OCI-M2 (cell line): ENCODE measurements at regions not wholly inside any gene's neighbourhood (a gene's known extent, or its start where the extent isn't known, plus 50 kb on each side); places are given as distances from the start of the nearest gene placed in this dataset.
"Not testable (repeated sequence)": the region's sequence is repeated elsewhere in the genome, so short reads cannot be mapped to it uniquely, and the experiment has no call there.

Source experiments
- DNase-seq: peaks from one replicate; lab custom pipeline; 2025; ENCODE audit not compliant: unreplicated experiment; lab: John Stamatoyannopoulos, UW

- DNase-seq = not testable (repeated sequence)
These were observed 1368.7 kb downstream of the CDH12 start for GRCh38 chr5:21484498-21484889.

DNA sequence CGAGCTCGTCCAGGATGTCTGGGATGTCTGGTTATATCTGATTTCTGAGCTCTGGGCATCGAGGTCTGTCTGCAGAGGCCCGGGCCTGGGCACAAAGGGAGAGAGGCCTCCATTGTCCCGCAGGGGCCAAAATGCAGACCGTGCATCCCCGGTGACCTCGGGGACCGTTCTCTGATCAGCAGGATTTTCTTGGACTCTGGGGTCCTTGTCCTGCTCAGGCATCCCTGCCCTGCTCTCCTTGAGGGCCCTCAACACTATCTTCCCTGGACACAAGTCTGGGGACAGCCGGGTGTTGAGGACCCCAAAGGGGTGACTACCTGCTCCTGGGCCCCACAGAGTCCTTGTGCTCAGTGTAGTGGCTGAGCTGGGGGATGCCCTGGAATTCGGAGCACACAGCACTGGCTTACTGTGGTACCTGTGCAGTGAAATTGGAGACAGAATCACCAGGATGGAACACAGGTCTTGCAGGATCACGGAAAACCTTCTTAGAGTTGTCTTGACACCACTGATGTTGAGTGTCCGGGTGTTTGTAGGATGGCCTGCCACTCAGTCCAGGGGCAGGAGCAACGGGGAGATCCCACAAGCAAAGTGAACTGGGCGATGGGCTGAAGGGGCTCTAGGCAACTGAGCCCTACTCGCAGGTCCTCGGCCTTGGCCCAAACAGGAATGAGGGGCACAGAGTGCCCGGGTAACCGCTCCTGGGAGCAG, 1369.2 kb downstream of the CDH12 start:
- not testable (repeated sequence) for DNase-seq

- not testable (repeated sequence) for DNase-seq
These were observed 1370.0 kb downstream of the CDH12 start for GRCh38 chr5:21482983-21483650.

DNA sequence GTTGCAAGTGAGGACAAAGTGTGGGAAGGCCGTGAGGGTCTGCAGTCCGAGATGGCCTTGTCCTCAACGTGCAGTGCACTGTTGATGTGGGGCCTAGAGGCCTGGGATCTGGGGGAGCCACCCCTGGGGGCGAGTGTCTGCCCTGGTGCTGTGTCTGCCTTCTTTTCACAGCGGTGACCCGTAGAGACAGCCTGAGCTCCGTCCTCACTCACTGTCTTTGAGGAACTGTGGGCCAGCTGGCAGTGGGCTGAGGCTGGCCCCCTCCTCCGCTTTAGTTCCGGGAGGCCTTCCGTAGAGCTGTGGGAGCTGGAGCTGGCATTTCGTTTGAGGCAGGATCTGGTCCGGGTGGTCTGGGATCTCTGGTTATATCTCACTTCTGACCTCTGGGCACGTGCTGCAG, 1370.6 kb downstream of the CDH12 start:
- DNase-seq = not testable (repeated sequence)

- not testable (repeated sequence) for DNase-seq
These were observed 1371.5 kb downstream of the CDH12 start for GRCh38 chr5:21481320-21482270.

GRCh38 chr5:21480054-21480453, 1373.1 kb downstream of the CDH12 start:
- not testable (repeated sequence) for DNase-seq

DNA sequence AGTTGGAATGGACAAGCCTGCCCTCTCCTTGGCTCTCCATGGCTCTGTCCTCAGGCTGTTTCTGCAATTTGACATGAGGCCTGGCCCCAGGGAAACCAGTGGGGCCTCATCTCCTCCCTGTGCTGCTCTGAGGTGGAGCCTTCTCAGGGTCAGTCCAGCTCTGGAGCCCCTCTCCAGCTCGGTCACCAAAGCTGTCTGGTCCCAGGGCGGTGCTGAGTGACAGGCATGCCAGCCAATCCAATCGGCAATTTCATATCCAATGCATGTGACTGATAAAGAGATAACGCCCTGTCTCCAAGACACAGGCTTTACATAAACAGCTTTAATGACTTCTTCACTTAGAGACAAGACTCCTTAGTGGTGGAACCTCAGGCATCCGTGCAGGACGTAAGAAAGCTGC, 1379.2 kb downstream of the CDH12 start:
- DNase-seq = not testable (repeated sequence)

GRCh38 chr5:21473436-21473835, 1379.7 kb downstream of the CDH12 start:
- not testable (repeated sequence) for DNase-seq

- not testable (repeated sequence) for DNase-seq
These were observed 1381.5 kb downstream of the CDH12 start for GRCh38 chr5:21471691-21472090.

DNA sequence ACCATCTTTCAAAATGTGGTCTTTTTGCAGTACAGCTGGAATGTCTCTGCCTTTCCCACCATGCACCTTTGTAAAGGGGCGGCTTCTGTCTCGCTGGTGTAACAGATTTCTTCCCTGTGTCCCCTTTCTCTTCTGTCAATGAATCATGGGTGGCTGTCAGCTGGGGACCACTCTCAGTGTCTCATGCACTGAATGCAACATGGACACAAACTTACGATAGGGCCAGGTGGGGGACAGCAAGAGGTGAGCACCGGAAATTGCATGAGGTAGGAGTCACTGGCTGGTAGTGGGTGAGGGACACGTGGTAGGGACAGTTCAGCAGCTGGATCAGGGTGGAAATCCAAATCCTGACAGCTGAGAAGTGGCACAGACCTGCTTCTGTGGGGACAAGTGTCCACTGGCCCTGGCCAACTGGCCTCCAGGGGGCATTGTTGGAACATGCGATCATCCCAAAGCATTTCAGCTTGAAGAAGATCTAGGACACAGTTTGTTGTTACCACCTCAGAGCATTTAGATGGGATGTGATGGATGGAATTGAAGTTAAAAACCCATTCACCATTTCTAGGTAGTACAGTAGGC, 1383.5 kb downstream of the CDH12 start:
- not testable (repeated sequence) for DNase-seq

- DNase-seq = not testable (repeated sequence)
These were observed 1385.6 kb downstream of the CDH12 start for GRCh38 chr5:21467544-21467943.

DNA sequence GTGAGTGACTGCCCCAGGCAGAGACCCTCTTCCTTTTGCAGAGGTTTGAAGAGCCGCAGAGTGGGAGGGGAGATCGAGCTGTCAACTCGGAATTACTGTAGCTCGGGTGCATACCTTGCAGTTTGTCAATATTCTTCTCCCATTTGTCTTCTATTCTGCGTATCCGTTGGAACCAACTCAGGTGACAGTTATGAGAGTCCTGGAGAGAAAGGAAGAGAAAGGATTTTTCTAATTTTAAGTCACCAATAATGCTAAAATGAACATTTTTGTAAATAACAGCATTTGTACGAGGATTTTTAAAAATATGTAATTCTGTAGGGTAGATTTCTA, 1393.4 kb downstream of the CDH12 start:
- DNase-seq = not testable (repeated sequence)

DNA sequence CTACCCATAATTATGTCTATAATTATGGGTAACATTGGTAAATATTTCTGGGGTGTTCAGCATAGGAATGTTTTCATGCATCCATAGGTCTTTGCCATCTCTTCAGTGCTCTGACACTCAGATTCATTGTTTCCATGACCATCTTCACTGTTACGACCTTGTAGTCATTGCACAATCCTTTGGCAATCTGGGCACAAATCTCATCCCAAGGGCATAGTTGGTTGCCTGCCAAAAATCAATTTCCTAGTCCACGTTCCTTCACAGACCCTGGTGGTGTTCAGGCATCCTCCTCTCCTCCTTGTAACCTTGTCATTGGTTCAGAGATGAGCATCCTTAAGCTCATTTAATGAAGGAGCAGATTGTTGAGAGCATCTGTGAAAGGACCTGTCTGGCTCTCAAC, 1400.7 kb downstream of the CDH12 start:
- no peak for DNase-seq

DNA sequence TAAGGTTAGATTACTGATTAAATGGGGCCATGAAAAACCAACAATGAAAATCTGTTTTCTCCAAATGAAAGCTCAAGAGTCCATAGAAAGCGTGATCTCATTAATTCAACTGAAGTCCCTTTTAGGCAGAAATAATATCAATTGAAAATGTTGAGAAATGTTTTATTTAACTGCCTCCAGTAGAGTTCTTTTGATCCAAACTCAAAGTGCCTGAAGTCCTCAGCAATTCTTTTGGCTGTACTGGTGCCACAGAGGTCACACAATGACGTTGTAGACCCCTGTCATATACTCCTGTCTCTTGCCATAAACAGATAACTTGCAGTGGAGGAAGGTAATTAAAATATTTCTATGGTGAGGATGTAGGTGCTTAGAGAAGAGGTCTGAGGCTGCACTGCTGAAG, 1420.5 kb downstream of the CDH12 start:
- no peak for DNase-seq

- no peak for DNase-seq
These were observed 1428.2 kb downstream of the CDH12 start for GRCh38 chr5:21424907-21425306.

GRCh38 chr5:21419383-21419782, 1431.4 kb upstream of the CDH18 start:
- no peak for DNase-seq

DNA sequence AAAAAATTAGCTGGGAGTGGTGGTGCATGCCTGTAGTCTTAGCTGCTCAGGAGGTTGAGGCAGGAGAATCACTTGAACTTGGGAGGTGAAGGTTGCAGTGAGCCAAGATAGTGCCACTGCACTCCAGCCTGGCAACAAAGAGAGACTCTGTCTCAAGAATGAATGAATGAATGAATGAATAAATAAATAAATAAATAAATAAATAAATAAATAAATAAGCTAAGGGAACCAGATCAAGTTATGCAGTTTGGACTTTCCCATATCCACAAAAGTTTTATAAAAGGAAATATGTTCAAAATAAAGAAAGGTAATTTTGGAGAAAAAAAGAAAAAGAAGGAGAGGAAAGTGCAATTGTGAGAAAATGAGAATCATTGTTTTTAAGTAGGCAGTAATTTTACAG, 1414.1 kb upstream of the CDH18 start:
- not testable (repeated sequence) for DNase-seq

DNA sequence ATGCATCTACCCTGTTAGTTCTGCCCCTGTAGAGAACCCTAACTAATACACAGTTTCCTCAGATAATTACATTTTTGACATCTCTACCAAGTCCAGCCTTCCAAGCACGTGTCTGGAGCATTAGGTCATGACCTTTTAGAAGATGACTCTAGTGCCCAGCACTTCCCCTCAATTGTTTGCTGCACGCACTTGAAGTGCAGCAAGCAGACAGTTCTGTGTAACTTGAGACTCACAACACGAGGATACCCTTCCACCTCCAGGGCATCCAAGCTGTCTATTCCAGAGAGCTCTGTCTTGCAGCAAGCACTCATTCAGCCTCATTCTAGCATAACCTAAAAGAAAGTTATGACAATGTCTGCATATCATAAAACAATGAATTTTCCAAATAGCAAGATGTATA, 1410.5 kb upstream of the CDH18 start:
- DNase-seq = no peak

- DNase-seq = no peak
These were observed 1409.7 kb upstream of the CDH18 start for GRCh38 chr5:21397693-21398092.

GRCh38 chr5:21391506-21391905, 1403.5 kb upstream of the CDH18 start:
- DNase-seq = no peak

DNA sequence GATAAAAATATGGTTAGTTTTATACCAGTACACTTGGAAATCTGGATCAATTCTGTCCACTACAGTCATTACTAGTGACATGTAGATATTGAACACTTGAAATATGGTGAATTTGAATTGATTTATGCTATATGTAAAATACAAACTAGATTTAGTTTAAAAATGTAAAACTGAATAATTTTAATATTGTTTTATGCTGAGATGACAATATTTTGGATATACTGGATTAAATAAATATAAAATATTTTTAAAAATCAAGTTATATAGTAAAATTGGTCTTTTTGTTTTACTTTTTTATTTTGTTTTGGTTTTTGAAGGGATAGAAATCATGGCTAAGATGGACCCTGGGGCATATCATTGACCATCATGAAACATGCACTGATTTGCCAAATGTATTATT, 1372.8 kb upstream of the CDH18 start:
- not testable (repeated sequence) for DNase-seq
